ENCODE measurements at regions not wholly inside any gene's neighbourhood (a gene's known extent, or its start where the extent isn't known, plus 50 kb on each side); places are given as distances from the start of the nearest gene placed in this dataset.
"Not testable (repeated sequence)": the region's sequence is repeated elsewhere in the genome, so short reads cannot be mapped to it uniquely, and the experiment has no call there.

DNA sequence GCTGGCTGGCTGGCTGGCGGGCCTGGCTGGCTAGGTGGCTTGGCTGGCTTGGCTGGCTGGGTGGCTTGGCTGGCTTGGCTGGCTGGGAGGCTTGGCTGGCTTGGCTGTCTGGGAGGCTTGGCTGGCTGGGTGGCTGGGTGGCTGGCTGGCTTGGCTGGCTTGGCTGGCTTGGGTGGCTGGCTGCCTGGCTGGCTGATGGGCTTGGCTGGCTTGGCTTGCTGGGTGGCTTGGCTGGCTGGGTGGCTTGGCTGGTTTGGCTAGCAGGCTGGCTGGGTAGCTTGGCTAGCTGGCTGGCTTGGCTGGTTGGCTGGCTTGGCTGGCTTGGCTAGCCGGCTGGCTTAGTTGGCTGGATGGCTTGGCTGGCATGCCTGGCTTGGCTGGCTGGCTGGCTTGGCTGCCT, 2834.1 kb downstream of the RPIA start:
- TF ChIP-seq, protein P1, sequence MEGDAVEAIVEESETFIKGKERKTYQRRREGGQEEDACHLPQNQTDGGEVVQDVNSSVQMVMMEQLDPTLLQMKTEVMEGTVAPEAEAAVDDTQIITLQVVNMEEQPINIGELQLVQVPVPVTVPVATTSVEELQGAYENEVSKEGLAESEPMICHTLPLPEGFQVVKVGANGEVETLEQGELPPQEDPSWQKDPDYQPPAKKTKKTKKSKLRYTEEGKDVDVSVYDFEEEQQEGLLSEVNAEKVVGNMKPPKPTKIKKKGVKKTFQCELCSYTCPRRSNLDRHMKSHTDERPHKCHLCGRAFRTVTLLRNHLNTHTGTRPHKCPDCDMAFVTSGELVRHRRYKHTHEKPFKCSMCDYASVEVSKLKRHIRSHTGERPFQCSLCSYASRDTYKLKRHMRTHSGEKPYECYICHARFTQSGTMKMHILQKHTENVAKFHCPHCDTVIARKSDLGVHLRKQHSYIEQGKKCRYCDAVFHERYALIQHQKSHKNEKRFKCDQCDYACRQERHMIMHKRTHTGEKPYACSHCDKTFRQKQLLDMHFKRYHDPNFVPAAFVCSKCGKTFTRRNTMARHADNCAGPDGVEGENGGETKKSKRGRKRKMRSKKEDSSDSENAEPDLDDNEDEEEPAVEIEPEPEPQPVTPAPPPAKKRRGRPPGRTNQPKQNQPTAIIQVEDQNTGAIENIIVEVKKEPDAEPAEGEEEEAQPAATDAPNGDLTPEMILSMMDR (IDR thresholded peaks at IDR 0.05): not testable (repeated sequence)
- not testable (repeated sequence) for TF ChIP-seq POLR2A (IDR thresholded peaks at IDR 0.05)

Measured in adrenal gland (tissue), 5 donors.